HL-60 (cell line): ENCODE measurements at regions not wholly inside any gene's neighbourhood (a gene's known extent, or its start where the extent isn't known, plus 50 kb on each side); places are given as distances from the start of the nearest gene placed in this dataset.

ENCODE experiments used
- DNase-seq, 2 experiments: peaks; one replicate each; pipeline ENCODE4 v3.0.0-alpha.2; 2010 to 2020; ENCODE audit warnings: low read depth in 1 of 2, low spot score in 1 of 2
- H3K27ac ChIP-seq: fragments of 250-450 bp; sonication (Bioruptor Pico); replicated peaks from 2 replicates; pipeline ENCODE4 v1.5.1; 2020; ENCODE audit warnings: mild to moderate bottlenecking, moderate library complexity
- H3K27me3 ChIP-seq: fragments of 250-450 bp; sonication (Bioruptor Pico); 2 replicates; pipeline ENCODE4 v1.5.1; 2021; ENCODE audit warnings: mild to moderate bottlenecking, moderate library complexity; ENCODE audit not compliant: insufficient read depth, poor library complexity, severe bottlenecking
- H3K4me3 ChIP-seq: replicated peaks from 2 replicates; pipeline ENCODE4 v1.5.1; 2011; ENCODE audit warnings: mild to moderate bottlenecking, control low read depth, low read length; ENCODE audit not compliant: insufficient read depth
- CTCF ChIP-seq: IDR thresholded peaks from one replicate; pipeline ENCODE4 v1.5.1; 2011; ENCODE audit warnings: low read length, control low read depth, inconsistent platforms; ENCODE audit not compliant: insufficient read depth
- GABPA ChIP-seq: IDR thresholded peaks from 2 replicates; pipeline ENCODE4 v1.6.1; 2012; ENCODE audit warnings: low read depth
- POLR2AphosphoS5 ChIP-seq: IDR thresholded peaks from 2 replicates; pipeline ENCODE4 v1.6.1; 2012; ENCODE audit warnings: low read depth
- REST ChIP-seq: IDR thresholded peaks from 2 replicates; pipeline ENCODE4 v1.6.1; 2012; ENCODE audit warnings: low read depth; ENCODE audit not compliant: insufficient replicate concordance
- SPI1 ChIP-seq: IDR thresholded peaks from 2 replicates; pipeline ENCODE4 v1.6.1; 2012; ENCODE audit warnings: low read depth, mild to moderate bottlenecking, borderline replicate concordance

GRCh38 chr14:34297786-34298520 lies 164.1 kb downstream of the SPTSSA start:
- TF ChIP-seq SPI1, result no peak
- no peak for TF ChIP-seq GABPA
- no peak for TF ChIP-seq CTCF
- no peak for DNase-seq

GRCh38 chr14:34283590-34283989 lies 178.4 kb downstream of the SPTSSA start:
- Histone ChIP-seq H3K27me3 (peaks cover 2% of the 10 kb centered on the region), H3K4me3 (no peak overlapping the region), H3K27ac (no peak overlapping the region)
- DNase-seq, result no peak
- no peak for TF ChIP-seq POLR2AphosphoS5
- no peak for TF ChIP-seq REST
- TF ChIP-seq CTCF, result no peak
- no peak for TF ChIP-seq SPI1
- no peak for TF ChIP-seq GABPA

More at GRCh38 chr14:34297786-34298520, 164.1 kb downstream of the SPTSSA start:
- Histone ChIP-seq H3K27me3 (no peaks in the 10 kb centered on the region), H3K4me3 (no peak overlapping the region), H3K27ac (no peak overlapping the region)

- Histone ChIP-seq H3K27ac (no peak overlapping the region), H3K4me3 (no peak overlapping the region), H3K27me3 (peaks cover 2% of the 10 kb centered on the region)
- no peak for DNase-seq
- TF ChIP-seq GABPA, result no peak
- no peak for TF ChIP-seq SPI1
- no peak for TF ChIP-seq CTCF
- TF ChIP-seq POLR2AphosphoS5, result no peak
- TF ChIP-seq REST, result no peak
Observed at GRCh38 chr14:34277191-34277590, 184.8 kb downstream of the SPTSSA start.

GRCh38 chr14:34275530-34275929 lies 186.5 kb downstream of the SPTSSA start:
- TF ChIP-seq CTCF, result no peak
- DNase-seq, result no peak
- Histone ChIP-seq H3K4me3 (no peak overlapping the region), H3K27me3 (no peaks in the 10 kb centered on the region), H3K27ac (no peak overlapping the region)
